M059J (cell line): ENCODE measurements at regions not wholly inside any gene's neighbourhood (a gene's known extent, or its start where the extent isn't known, plus 50 kb on each side); places are given as distances from the start of the nearest gene placed in this dataset.
"Not testable (repeated sequence)": the region's sequence is repeated elsewhere in the genome, so short reads cannot be mapped to it uniquely, and the experiment has no call there.

Experiments used
- DNase-seq: peaks from one replicate; pipeline ENCODE4 v3.0.0-alpha.2; 2012; ENCODE audit warnings: low read depth

- DNase-seq: no peak
Observed at GRCh38 chr6:159642995-159643394, 50.0 kb downstream of the SOD2 start.

DNA sequence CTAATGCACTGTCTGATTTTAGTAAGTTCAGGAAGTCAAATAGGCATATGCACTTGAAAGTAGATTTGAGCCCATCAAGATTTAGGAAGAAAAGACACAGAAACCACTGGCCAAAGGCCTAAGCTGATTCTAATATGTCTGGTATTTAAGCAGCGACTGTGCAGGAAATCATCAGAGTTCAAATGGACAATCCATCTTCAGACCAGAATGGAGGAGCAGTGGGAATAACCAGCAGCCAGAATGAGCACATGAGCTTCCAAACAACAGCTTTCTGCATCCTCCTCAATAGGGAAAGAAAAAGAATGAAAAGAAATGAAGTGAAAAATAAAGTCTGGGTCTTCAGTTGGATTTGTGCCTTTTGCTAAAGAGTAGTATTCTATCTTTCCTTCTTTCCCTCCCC is 50.6 kb downstream of the SOD2 start:
- no peak for DNase-seq

DNA sequence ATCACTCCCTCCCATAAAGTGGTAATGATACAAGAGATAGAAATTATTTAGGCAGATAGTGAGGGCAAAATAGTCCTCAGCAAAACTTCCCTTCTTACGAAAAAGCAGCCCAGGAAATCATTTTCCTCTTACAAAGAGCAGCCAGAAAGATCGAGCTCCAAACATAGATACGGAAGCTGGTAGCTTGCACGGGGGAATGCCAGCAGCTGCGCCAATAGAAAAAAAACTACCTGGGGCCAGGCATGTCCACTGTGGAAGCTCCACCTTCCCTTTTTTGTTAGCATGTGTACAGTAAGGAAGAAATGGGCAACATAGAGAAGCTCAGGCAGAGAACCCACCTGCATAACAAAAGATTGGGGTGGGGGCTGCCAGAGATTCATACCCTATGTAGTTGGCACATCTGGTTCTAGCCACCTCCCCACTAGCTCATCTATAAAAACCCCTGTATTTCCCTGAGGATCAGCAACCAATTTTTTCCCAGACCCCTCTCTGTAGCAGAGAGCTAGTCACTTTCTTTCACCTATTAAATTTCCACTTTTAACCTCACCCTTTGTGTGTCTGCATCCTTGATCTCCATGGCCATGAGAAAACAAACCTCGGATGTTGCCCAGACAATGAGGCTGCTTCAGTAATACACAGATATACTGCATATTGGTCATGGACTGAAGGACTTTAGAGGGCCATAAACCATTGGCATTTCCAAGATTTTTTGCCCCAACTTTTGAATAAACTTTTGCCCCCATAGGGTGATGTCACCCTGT is 52.1 kb downstream of the SOD2 start:
- no peak for DNase-seq

GRCh38 chr6:159640322-159640721 is 52.7 kb downstream of the SOD2 start:
- no peak for DNase-seq

- no peak for DNase-seq
Observed at GRCh38 chr6:159639721-159640120, 53.3 kb downstream of the SOD2 start.

DNA sequence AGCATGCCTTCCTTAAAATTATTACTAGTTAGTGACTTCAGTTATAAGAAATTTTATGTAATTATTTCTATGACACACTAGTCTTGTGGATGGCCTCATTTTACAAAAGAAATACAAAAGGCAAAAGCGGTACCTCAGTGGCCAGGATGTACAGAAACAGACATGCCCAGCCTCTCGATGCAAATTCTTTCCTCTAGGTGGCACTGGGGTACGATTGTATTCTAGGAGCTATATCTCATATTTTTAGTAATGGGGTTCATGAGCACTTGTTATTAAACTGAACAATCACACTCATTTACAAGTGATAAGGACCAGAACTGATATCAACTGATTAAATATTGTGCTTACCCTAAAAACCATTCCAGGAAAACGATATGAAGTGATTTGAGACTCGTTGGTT is 59.8 kb downstream of the SOD2 start:
- DNase-seq: peak; percentile 26

- DNase-seq: no peak
Observed at GRCh38 chr6:159631886-159632285, 61.2 kb downstream of the SOD2 start.

- DNase-seq: no peak
Observed at GRCh38 chr6:159627939-159628338, 65.1 kb downstream of the SOD2 start.

- DNase-seq: not testable (repeated sequence)
Observed at GRCh38 chr6:159626506-159626905, 66.5 kb downstream of the SOD2 start.

DNA sequence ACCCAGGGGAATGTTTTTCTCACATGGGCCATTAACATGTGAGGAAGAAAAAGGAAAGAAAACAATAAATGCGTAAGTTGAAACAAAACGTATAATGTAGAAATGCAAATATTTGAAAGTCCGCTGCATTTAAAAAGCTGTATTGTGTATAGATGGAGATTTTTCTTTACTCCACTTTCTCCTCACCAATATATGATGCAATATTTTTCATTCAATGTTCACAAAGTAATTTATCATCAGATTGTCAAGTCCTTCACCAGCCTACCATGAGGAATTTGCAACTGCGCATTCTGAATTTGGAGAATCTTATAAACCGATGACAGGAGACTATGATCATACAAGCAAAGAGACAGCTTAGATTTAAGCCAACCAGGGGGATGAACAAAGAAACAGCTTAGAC is 69.9 kb downstream of the SOD2 start:
- DNase-seq: no peak

DNA sequence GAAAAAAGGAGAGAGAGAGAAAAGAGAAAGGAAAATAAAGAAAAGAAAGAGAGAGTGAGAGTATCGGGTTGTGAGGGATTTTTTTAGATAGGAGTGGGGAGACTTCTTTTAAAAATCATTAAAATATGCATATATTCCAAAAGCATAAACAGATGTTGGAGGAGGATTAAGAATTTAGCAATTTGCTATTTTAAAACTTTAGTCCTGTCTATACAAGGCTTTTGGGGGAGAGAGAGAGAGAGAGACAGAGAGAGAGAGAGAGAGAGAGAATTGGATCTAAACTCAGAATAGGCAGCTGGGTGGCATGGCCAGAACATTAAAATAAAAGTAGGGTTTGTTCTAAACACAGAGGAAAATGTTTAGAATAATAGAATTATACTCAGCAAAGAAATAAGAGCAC is 72.1 kb downstream of the SOD2 start:
- no peak for DNase-seq

DNA sequence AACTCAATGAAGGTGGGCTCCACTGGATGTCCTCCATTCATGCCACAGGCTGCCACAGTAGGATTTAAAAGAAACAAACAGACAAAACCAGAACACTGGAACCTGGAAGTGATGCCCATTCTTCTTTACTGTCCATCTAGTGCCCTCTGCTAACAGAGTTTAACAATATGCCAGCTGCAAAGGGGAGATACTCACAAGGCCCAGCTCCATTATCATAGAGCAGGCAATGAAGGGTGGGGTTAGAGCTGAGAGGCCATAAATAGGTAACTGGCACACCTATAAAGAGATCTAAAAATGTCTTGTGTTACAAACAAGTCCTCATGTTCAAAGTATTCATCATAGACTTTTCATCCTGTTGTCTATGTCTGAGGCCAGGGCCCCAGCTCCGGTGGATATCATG is 75.6 kb downstream of the SOD2 start:
- DNase-seq: no peak

GRCh38 chr6:159616456-159616855 is 76.6 kb downstream of the SOD2 start:
- no peak for DNase-seq

DNA sequence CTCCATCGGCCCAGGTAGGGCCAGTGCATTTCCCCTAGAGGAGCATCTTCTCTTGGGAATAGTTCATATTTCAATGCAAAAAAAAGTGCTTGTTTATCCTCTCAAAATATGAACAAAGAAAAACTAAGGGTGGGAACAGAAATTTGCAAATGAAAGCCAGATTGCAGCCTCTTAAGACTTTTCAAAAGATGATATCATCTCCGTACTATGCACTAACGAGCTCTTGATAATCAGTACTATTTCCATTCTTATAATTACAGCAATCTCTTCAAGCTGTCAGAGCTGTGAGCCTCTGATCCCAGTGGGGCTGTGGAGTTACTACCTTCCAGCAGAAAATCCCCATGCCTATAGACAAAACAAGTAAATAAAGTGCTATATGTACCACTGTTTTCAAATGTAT is 77.1 kb downstream of the SOD2 start:
- no peak for DNase-seq

GRCh38 chr6:159610881-159611280 is 82.2 kb downstream of the SOD2 start:
- DNase-seq: no peak

DNA sequence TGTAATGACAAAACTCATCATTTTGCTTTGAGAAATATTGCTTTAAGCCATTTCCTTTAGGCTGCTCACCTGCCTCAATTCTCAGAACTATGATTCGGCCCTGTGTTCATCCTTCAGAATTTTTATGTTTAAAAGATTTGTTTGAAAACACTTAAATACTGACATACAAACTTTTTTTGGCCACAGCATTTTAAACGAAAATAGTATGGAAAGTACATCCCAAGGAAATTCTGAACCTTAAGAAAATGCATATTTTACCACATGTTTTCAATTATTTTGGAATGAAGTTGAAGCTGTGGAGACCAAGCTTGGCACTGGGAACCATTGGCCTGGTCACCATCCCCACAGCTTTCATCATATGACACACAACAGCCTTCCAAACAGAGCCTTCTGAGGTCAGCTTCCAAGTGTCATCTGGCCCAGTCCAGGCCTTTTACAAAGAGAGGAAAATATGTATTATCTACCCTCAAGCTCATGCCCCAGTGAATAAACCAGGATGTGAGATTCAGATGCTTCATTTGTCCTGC is 83.3 kb downstream of the SOD2 start:
- DNase-seq: no peak

DNA sequence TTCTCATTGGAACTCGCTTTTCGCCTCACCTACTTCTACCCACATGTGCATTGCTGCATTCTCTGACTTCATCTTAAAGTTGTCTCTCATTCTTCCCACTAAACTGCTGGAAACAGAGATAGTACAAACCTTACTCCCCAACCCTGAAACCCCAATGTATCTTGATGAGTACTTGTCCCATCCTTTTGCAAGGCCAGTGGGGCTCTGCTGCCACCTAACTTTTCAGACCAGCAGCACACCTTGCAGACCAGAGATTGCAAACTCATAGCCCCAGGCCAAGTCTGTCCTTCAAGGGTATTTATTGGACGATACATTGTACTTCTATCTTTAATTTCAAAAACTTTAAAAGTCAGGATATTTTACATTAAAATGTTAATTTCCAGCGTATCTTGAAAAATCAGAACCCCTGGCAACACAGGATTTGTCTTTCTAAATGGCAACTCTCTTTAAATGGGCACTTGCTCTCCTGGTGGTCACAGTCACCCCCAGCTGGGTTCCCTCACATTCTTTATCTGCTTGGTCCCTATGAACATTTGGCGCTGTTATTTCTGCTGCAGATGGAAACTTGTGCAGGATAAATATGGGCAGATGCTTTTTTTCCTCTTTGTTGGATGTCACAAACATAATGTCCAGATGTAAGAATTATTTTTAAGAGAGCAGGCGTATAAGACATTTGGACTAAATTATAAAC is 83.9 kb downstream of the SOD2 start:
- DNase-seq: peak; percentile 36

DNA sequence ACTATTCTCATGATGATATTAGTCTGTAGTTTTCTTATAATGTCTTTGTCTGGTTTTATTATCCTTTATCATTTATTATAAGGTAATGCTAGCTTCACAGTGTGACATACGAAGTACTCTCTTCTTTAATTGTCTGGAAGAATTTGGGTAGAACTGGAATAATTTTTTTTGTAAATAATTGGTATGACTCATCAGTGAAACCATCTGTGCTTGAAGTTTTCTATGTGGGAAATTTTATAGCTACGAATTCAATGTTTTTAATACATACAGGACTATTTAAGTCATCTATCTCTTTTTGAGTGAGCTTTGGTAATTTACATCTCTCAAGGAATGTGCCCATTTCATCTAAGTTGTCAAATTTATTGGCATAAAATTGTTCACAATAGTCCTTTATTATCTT is 86.3 kb downstream of the SOD2 start:
- peak; percentile 7 for DNase-seq

DNA sequence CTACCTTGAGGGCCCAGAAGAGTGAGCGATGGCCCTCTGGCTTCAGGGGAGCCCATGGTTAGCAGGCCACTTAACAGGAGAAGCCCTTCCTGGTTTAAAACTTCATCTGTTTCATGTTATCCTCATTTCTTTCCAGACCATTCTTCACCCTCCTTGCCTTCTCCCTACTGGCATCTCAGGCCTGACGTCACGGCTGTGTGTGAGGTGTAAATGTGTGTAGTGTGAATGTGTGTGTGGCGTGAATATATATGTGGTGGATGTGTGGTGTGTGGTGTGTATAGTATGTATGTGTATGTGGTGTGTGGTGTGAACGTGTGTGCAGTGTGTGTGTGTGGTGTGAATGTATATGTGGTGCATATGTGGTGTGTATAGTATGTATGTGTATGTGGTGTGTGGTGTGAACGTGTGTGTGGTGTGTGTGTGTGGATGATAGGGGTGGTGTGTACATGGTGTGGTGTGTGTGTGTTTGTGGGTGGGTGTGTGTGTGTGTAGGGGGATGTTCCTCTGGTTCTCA is 88.5 kb downstream of the SOD2 start:
- no peak for DNase-seq

DNA sequence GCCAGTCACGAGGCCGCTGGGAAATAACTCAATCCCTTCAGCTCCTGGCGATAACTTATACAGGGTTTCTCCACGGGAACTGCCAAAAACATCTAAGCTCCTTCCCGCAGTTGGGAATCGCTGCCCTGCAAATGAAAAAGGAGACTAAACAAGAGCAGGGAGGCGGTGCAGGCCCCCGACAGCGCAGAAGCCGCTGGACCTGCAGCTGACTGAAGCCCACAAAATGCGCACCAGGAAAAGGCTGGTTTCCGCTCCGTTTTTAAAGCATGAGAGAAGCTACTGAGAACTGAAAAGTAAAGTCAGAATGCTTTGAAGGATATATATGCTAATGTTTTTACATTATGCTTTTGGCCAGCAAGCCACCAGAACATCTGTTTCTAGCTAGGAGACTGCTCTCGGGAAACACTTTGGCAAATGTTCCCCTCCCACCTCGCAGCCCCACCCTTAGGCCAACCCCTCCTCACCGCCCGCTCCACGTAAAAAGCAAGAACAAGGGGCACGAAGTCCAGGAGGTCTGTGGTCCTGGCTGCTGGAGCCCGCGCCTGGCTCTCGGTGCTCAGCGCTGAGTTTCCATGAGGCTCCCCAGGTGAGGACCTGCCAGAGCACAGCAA is 90.5 kb downstream of the SOD2 start:
- no peak for DNase-seq

DNA sequence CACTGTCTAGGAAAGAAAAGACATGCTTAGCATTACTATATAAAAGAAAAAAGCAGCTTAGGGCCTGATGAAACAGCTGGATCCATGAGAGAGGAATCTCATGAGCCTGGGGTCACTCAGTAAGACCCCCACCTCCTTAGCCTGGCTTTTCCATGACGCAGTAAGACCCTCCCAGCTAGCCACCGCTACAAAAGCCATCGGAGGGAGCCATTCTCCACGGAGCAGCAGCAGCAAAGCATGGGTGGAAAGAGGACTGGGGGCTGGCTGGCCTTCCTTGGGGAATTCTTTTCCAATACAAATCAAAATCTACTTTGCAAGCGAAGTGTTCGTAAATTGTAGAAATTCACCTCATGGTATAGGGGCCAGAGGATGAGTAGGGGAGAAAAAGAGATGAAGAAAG is 91.8 kb downstream of the SOD2 start:
- no peak for DNase-seq

GRCh38 chr6:159595173-159595572 is 97.9 kb downstream of the SOD2 start:
- DNase-seq: peak; percentile 91

- peak; percentile 87 for DNase-seq
Observed at GRCh38 chr6:159594750-159595117, 98.3 kb downstream of the SOD2 start.
